ENCODE measurements at regions not wholly inside any gene's neighbourhood (a gene's known extent, or its start where the extent isn't known, plus 50 kb on each side); places are given as distances from the start of the nearest gene placed in this dataset.

- TF ChIP-seq CTCF (IDR thresholded peaks at IDR 0.05; ENCODE audit: extremely low read depth, low read depth, low read length): no peak
Measured at GRCh38 chr3:104044002-104044401, 1322.7 kb upstream of the ALCAM start.

GRCh38 chr3:104066658-104067057 is 1300.1 kb upstream of the ALCAM start:
- H3K36me3 ChIP-seq (ENCODE audit: insufficient read depth, low read length): no peaks in the 10 kb centered on the region
- H4K20me1 ChIP-seq (ENCODE audit: insufficient read depth, low read length): no peaks in the 10 kb centered on the region
- no peaks in the 10 kb centered on the region for H3K9me3 ChIP-seq (ENCODE audit: low read depth, low read length)
- no peaks in the 10 kb centered on the region for H3K4me1 ChIP-seq (ENCODE audit: insufficient read depth, low read length)
- no peak for TF ChIP-seq CTCF (IDR thresholded peaks at IDR 0.05; ENCODE audit: extremely low read depth, low read depth, low read length)
- H3K79me2 ChIP-seq (ENCODE audit: insufficient read depth, low read length): no peaks in the 10 kb centered on the region
- H3K4me3 ChIP-seq (ENCODE audit: insufficient read depth, low read length): no peak overlapping the region
- no peaks in the 10 kb centered on the region for H3K27me3 ChIP-seq (ENCODE audit: insufficient read depth, low read length)
- no peak for DNase-seq (ENCODE audit: insufficient read length, low spot score, missing footprints)
- no peak overlapping the region for H3K27ac ChIP-seq (ENCODE audit: low read depth, low read length)
- no peak overlapping the region for H2AFZ ChIP-seq (ENCODE audit: low read length)
- H3K4me2 ChIP-seq (ENCODE audit: insufficient read depth, low read length): no peak overlapping the region

More at GRCh38 chr3:104044002-104044401, 1322.7 kb upstream of the ALCAM start:
- Histone ChIP-seq H2AFZ (ENCODE audit: low read length) (no peak overlapping the region), H3K27ac (ENCODE audit: low read depth, low read length) (no peak overlapping the region), H3K27me3 (ENCODE audit: insufficient read depth, low read length) (no peaks in the 10 kb centered on the region), H4K20me1 (ENCODE audit: insufficient read depth, low read length) (no peaks in the 10 kb centered on the region), H3K79me2 (ENCODE audit: insufficient read depth, low read length) (no peaks in the 10 kb centered on the region), H3K9me3 (ENCODE audit: low read depth, low read length) (peaks cover 2% of the 10 kb centered on the region), H3K4me1 (ENCODE audit: insufficient read depth, low read length) (no peaks in the 10 kb centered on the region), H3K4me2 (ENCODE audit: insufficient read depth, low read length) (no peak overlapping the region), H3K4me3 (ENCODE audit: insufficient read depth, low read length) (no peak overlapping the region), H3K36me3 (ENCODE audit: insufficient read depth, low read length) (no peaks in the 10 kb centered on the region)
- no peak for DNase-seq (ENCODE audit: insufficient read length, low spot score, missing footprints)

GRCh38 chr3:104069114-104069513 is 1297.6 kb upstream of the ALCAM start:
- no peak overlapping the region for H3K4me2 ChIP-seq (ENCODE audit: insufficient read depth, low read length)
- H3K79me2 ChIP-seq (ENCODE audit: insufficient read depth, low read length): no peaks in the 10 kb centered on the region
- H3K9me3 ChIP-seq (ENCODE audit: low read depth, low read length): no peaks in the 10 kb centered on the region
- no peak overlapping the region for H2AFZ ChIP-seq (ENCODE audit: low read length)
- no peak overlapping the region for H3K4me3 ChIP-seq (ENCODE audit: insufficient read depth, low read length)
- H3K4me1 ChIP-seq (ENCODE audit: insufficient read depth, low read length): no peaks in the 10 kb centered on the region
- no peak for TF ChIP-seq CTCF (IDR thresholded peaks at IDR 0.05; ENCODE audit: extremely low read depth, low read depth, low read length)
- no peak for DNase-seq (ENCODE audit: insufficient read length, low spot score, missing footprints)
- H3K27ac ChIP-seq (ENCODE audit: low read depth, low read length): no peak overlapping the region
- no peaks in the 10 kb centered on the region for H3K36me3 ChIP-seq (ENCODE audit: insufficient read depth, low read length)
- H4K20me1 ChIP-seq (ENCODE audit: insufficient read depth, low read length): no peaks in the 10 kb centered on the region
- H3K27me3 ChIP-seq (ENCODE audit: insufficient read depth, low read length): no peaks in the 10 kb centered on the region

GRCh38 chr3:104070906-104071305 is 1295.8 kb upstream of the ALCAM start:
- TF ChIP-seq CTCF (IDR thresholded peaks at IDR 0.05; ENCODE audit: extremely low read depth, low read depth, low read length): no peak
- H3K79me2 ChIP-seq (ENCODE audit: insufficient read depth, low read length): no peaks in the 10 kb centered on the region

More at GRCh38 chr3:104070906-104071305, 1295.8 kb upstream of the ALCAM start:
- no peaks in the 10 kb centered on the region for H3K4me1 ChIP-seq (ENCODE audit: insufficient read depth, low read length)
- no peaks in the 10 kb centered on the region for H4K20me1 ChIP-seq (ENCODE audit: insufficient read depth, low read length)
- no peaks in the 10 kb centered on the region for H3K27me3 ChIP-seq (ENCODE audit: insufficient read depth, low read length)
- H3K9me3 ChIP-seq (ENCODE audit: low read depth, low read length): no peaks in the 10 kb centered on the region
- no peak for DNase-seq (ENCODE audit: insufficient read length, low spot score, missing footprints)
- H3K4me3 ChIP-seq (ENCODE audit: insufficient read depth, low read length): no peak overlapping the region
- H3K27ac ChIP-seq (ENCODE audit: low read depth, low read length): no peak overlapping the region
- no peaks in the 10 kb centered on the region for H3K36me3 ChIP-seq (ENCODE audit: insufficient read depth, low read length)
- no peak overlapping the region for H3K4me2 ChIP-seq (ENCODE audit: insufficient read depth, low read length)
- no peak overlapping the region for H2AFZ ChIP-seq (ENCODE audit: low read length)

All from osteoblast (primary cell).